ENCODE measurements at regions not wholly inside any gene's neighbourhood (a gene's known extent, or its start where the extent isn't known, plus 50 kb on each side); places are given as distances from the start of the nearest gene placed in this dataset.

- H3K4me3 ChIP-seq (ENCODE audit: low read depth, low read length): no peak overlapping the region
- TF ChIP-seq, protein P1, sequence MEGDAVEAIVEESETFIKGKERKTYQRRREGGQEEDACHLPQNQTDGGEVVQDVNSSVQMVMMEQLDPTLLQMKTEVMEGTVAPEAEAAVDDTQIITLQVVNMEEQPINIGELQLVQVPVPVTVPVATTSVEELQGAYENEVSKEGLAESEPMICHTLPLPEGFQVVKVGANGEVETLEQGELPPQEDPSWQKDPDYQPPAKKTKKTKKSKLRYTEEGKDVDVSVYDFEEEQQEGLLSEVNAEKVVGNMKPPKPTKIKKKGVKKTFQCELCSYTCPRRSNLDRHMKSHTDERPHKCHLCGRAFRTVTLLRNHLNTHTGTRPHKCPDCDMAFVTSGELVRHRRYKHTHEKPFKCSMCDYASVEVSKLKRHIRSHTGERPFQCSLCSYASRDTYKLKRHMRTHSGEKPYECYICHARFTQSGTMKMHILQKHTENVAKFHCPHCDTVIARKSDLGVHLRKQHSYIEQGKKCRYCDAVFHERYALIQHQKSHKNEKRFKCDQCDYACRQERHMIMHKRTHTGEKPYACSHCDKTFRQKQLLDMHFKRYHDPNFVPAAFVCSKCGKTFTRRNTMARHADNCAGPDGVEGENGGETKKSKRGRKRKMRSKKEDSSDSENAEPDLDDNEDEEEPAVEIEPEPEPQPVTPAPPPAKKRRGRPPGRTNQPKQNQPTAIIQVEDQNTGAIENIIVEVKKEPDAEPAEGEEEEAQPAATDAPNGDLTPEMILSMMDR (conservative IDR thresholded peaks at IDR 0.05; ENCODE audit: low read depth, low read length): no peak
- no peak for DNase-seq (ENCODE audit: low read depth)
These were observed 104.2 kb upstream of the RALGPS2 start for GRCh38 chr1:178620584-178621475.

GRCh38 chr1:178621822-178622221, 103.2 kb upstream of the RALGPS2 start:
- TF ChIP-seq, protein P1 (conservative IDR thresholded peaks at IDR 0.05; ENCODE audit: low read depth, low read length): no peak
- no peak for DNase-seq (ENCODE audit: low read depth)
- no peak overlapping the region for H3K4me3 ChIP-seq (ENCODE audit: low read depth, low read length)

DNA sequence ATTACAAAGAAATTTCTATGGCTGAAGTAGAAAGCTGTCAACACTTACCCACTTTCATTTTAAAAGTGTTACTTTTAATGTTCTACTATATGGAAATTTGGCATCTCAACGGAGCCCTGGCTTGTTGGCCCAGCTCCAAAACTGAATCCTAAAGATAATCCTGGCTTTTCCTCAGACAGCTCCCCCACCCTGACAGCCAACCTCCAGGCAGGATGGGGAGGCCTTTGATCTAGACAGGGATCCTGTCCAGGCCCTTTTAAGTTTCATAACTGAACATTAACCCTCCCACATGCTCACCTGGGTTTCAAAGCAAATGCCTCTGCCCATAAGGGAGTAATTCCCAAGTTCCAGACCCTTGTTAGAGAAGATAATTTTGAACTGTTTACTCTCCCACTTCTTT, 99.3 kb upstream of the RALGPS2 start:
- TF ChIP-seq, protein P1 (conservative IDR thresholded peaks at IDR 0.05; ENCODE audit: low read depth, low read length): no peak
- H3K4me3 ChIP-seq (ENCODE audit: low read depth, low read length): no peak overlapping the region
- no peak for DNase-seq (ENCODE audit: low read depth)

GRCh38 chr1:178627037-178627436, 98.0 kb upstream of the RALGPS2 start:
- DNase-seq (ENCODE audit: low read depth): no peak
- no peak overlapping the region for H3K4me3 ChIP-seq (ENCODE audit: low read depth, low read length)
- TF ChIP-seq, protein P1 (conservative IDR thresholded peaks at IDR 0.05; ENCODE audit: low read depth, low read length): no peak

GRCh38 chr1:178628637-178629251, 96.3 kb upstream of the RALGPS2 start:
- H3K4me3 ChIP-seq (ENCODE audit: low read depth, low read length): no peak overlapping the region
- no peak for DNase-seq (ENCODE audit: low read depth)
- TF ChIP-seq, protein P1 (conservative IDR thresholded peaks at IDR 0.05; ENCODE audit: low read depth, low read length): no peak

DNA sequence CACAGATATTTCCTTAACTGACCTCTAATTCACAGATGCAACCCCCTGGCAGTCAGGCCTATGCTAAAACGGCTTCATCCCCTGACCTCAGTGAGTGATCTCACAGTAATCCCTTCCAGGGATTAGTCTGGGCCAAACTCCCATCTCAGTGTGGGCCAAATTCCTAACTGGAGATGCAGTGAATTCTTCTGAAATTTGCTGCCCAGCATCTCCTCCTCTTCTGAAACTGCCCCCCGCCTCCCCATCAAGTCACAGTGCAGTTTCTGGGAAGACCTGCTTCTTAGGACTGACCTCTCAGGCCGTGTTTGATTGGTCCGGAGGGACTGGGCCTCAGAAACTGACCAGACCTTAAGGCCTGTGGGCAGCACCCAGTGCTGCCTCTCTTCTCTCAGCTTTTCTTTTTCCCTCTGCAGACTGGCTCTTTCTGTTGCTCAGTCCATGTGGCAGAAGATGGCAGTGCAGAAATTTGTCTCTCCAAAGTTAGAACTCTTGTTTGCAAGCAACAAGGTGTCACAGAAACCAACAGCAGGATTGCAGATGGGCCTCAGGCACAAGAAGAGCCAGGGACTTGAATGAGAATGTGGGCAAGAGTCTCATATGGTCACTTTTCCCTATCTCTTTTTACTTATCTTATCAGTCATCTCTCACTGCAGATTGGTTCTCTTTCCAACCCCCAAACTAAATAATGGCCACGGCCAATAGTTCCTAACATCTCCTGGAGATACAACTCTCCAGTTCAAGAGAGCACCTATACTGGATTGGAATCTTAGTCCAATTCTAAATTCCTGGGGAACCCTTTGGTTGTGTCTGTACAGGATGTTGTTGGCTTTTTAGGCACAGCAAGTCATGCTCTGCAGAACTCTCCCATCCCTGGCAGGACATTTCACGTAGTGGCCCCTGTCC, 95.5 kb upstream of the RALGPS2 start:
- TF ChIP-seq, protein P1 (conservative IDR thresholded peaks at IDR 0.05; ENCODE audit: low read depth, low read length): no peak
- DNase-seq (ENCODE audit: low read depth): no peak
- H3K4me3 ChIP-seq (ENCODE audit: low read depth, low read length): no peak overlapping the region

All from epithelial cell of proximal tubule (primary cell).